Keratinocyte (primary cell): ENCODE measurements at regions not wholly inside any gene's neighbourhood (a gene's known extent, or its start where the extent isn't known, plus 50 kb on each side); places are given as distances from the start of the nearest gene placed in this dataset.

Source experiments
- DNase-seq: peaks from one replicate; pipeline ENCODE4 v3.0.0-alpha.2; 2011; ENCODE audit warnings: low read depth, missing footprints, low spot score
- FAIRE-seq: peaks from 2 replicates; lab custom pipeline; 2011; peaks lifted over from hg19 to GRCh38; lab: Jason Lieb, UNC
- H2AFZ ChIP-seq: 2 replicates; pipeline ENCODE4 v1.6.0; 2012; ENCODE audit warnings: low read length, control low read depth, inconsistent platforms; ENCODE audit not compliant: control insufficient read depth
- H3K27ac ChIP-seq: 2 replicates; pipeline ENCODE4 v1.5.1; 2011; ENCODE audit warnings: low read length; ENCODE audit not compliant: control insufficient read depth, insufficient read depth
- H3K27me3 ChIP-seq: 3 replicates; pipeline ENCODE4 v1.6.0; 2011; ENCODE audit warnings: low read length; ENCODE audit not compliant: control insufficient read depth, insufficient read depth; ENCODE audit errors: extremely low read depth
- H3K36me3 ChIP-seq, 2 experiments: 2 replicates in 1 of 2; 3 replicates in 1 of 2; pipeline ENCODE4 v1.5.1; 2011; ENCODE audit warnings: low read length in 2 of 2, mild to moderate bottlenecking in 1 of 2; ENCODE audit not compliant: control insufficient read depth in 2 of 2, insufficient read depth in 2 of 2; ENCODE audit errors: extremely low read depth in 1 of 2
- H3K4me1 ChIP-seq: 3 replicates; pipeline ENCODE4 v1.5.1; 2011; ENCODE audit warnings: low read length; ENCODE audit not compliant: control insufficient read depth, insufficient read depth; ENCODE audit errors: extremely low read depth
- H3K4me2 ChIP-seq: 3 replicates; pipeline ENCODE4 v1.6.0; 2011; ENCODE audit warnings: low read depth, low read length; ENCODE audit not compliant: control insufficient read depth, insufficient read depth; ENCODE audit errors: extremely low read depth
- H3K4me3 ChIP-seq, 3 experiments: fragments of 200-600 bp in 1 of 3; sonication (generic) in 1 of 3; 2 replicates in 2 of 3; 3 replicates in 1 of 3; pipeline ENCODE4 v1.5.1; 2011 to 2016; ENCODE audit warnings: low read length in 3 of 3, mild to moderate bottlenecking in 3 of 3, control low read depth in 2 of 3, inconsistent platforms in 1 of 3, low read depth in 1 of 3, mixed read lengths in 1 of 3, mixed run types in 1 of 3, moderate library complexity in 1 of 3; ENCODE audit not compliant: control insufficient read depth in 2 of 3, insufficient read depth in 2 of 3; ENCODE audit errors: extremely low read depth in 1 of 3
- H3K79me2 ChIP-seq: 2 replicates; pipeline ENCODE4 v1.6.0; 2012; ENCODE audit warnings: low read length; ENCODE audit not compliant: control insufficient read depth, insufficient read depth
- H3K9ac ChIP-seq: 3 replicates; pipeline ENCODE4 v1.6.0; 2011; ENCODE audit warnings: low read length; ENCODE audit not compliant: control insufficient read depth, insufficient read depth; ENCODE audit errors: extremely low read depth
- H3K9me1 ChIP-seq: 3 replicates; pipeline ENCODE4 v1.6.0; 2011; ENCODE audit warnings: low read length; ENCODE audit not compliant: control insufficient read depth, insufficient read depth; ENCODE audit errors: extremely low read depth
- H3K9me3 ChIP-seq: 2 replicates; pipeline ENCODE4 v1.5.1; 2012; ENCODE audit warnings: low read depth, low read length; ENCODE audit not compliant: control insufficient read depth
- H4K20me1 ChIP-seq: 3 replicates; pipeline ENCODE4 v1.6.0; 2011; ENCODE audit warnings: low read length; ENCODE audit not compliant: control insufficient read depth, insufficient read depth; ENCODE audit errors: extremely low read depth
- CTCF ChIP-seq, 3 experiments: IDR thresholded peaks in 1 of 3; conservative IDR thresholded peaks in 1 of 3; optimal IDR thresholded peaks in 1 of 3; 2 replicates in 2 of 3; 3 replicates in 1 of 3; pipeline versions ENCODE3 to v1.5.1; 2011; ENCODE audit warnings: low read length in 3 of 3, mild to moderate bottlenecking in 3 of 3, moderate library complexity in 2 of 3, control low read depth in 1 of 3, inconsistent platforms in 1 of 3; ENCODE audit not compliant: insufficient read depth in 2 of 3; ENCODE audit errors: extremely low read depth in 1 of 3
- EZH2 ChIP-seq: IDR thresholded peaks from one replicate; pipeline ENCODE4 v1.6.1; 2012; ENCODE audit warnings: inconsistent platforms, mild to moderate bottlenecking, low read length, moderate library complexity
- dilution Hi-C: fragments of 300-500 bp; cut with MboI; formaldehyde crosslinking; loops from one replicate; pipeline ENCODE4 v1.7.0; 2020; ENCODE audit warnings: low sequenced_read_pairs; ENCODE audit not compliant: extremely low pct_ligation_motif_present

GRCh38 chr21:38631676-38632075, 133.4 kb upstream of the ERG start:
- no peak for FAIRE-seq
- Histone ChIP-seq H3K79me2 (no peaks in the 10 kb centered on the region), H3K4me1 (no peaks in the 10 kb centered on the region), H3K9me3 (peaks cover 2% of the 10 kb centered on the region), H3K9me1 (no peaks in the 10 kb centered on the region), H3K36me3 (no peaks in the 10 kb centered on the region), H2AFZ (no peak overlapping the region), H3K27me3 (no peaks in the 10 kb centered on the region), H3K9ac (no peak overlapping the region), H3K4me2 (no peak overlapping the region), H4K20me1 (no peaks in the 10 kb centered on the region), H3K4me3 (no peak overlapping the region), H3K27ac (no peak overlapping the region)
- dilution Hi-C loops = no loop called here
- DNase-seq = no peak
- TF ChIP-seq CTCF (optimal IDR thresholded peaks at IDR 0.05 in 1 of 3, IDR thresholded peaks at IDR 0.05 in 1 of 3, conservative IDR thresholded peaks at IDR 0.05 in 1 of 3; ENCODE audit: extremely low read depth in 1 of 3, insufficient read depth in 2 of 3, low read length in 3 of 3) (no peak), EZH2 (no peak)

- Histone ChIP-seq H2AFZ (no peak overlapping the region), H3K36me3 (no peaks in the 10 kb centered on the region), H3K79me2 (no peaks in the 10 kb centered on the region), H3K9ac (no peak overlapping the region), H3K27me3 (no peaks in the 10 kb centered on the region), H3K4me1 (no peaks in the 10 kb centered on the region), H4K20me1 (no peaks in the 10 kb centered on the region), H3K4me3 (no peak overlapping the region), H3K4me2 (no peak overlapping the region), H3K9me1 (no peaks in the 10 kb centered on the region), H3K27ac (no peak overlapping the region), H3K9me3 (no peaks in the 10 kb centered on the region)
- FAIRE-seq = peak; percentile 56
- dilution Hi-C loops = no loop called here
- peak; percentile 15 for DNase-seq
- TF ChIP-seq EZH2 (no peak), CTCF (optimal IDR thresholded peaks at IDR 0.05 in 1 of 3, IDR thresholded peaks at IDR 0.05 in 1 of 3, conservative IDR thresholded peaks at IDR 0.05 in 1 of 3; ENCODE audit: extremely low read depth in 1 of 3, insufficient read depth in 2 of 3, low read length in 3 of 3) (no peak)
Measured at GRCh38 chr21:38637161-38637560, 138.9 kb upstream of the ERG start.
